BE2C (cell line): ENCODE measurements at regions not wholly inside any gene's neighbourhood (a gene's known extent, or its start where the extent isn't known, plus 50 kb on each side); places are given as distances from the start of the nearest gene placed in this dataset.

ENCODE experiments used
- DNase-seq: peaks from one replicate; pipeline ENCODE4 v3.0.0-alpha.2; 2020
- H3K27me3 ChIP-seq: fragments of 250-450 bp; sonication (Bioruptor Pico); 2 replicates; pipeline ENCODE4 v1.5.1; 2020; ENCODE audit warnings: mild to moderate bottlenecking
- H3K36me3 ChIP-seq: fragments of 250-450 bp; sonication (Bioruptor Pico); 2 replicates; pipeline ENCODE4 v1.5.1; 2020; ENCODE audit warnings: mild to moderate bottlenecking
- H3K4me1 ChIP-seq: fragments of 250-450 bp; sonication (Bioruptor Pico); 2 replicates; pipeline ENCODE4 v1.5.1; 2020
- H3K4me3 ChIP-seq: 2 replicates; pipeline ENCODE4 v1.5.1; 2011; ENCODE audit warnings: low read depth, low read length
- H3K9me3 ChIP-seq: fragments of 250-450 bp; sonication (Bioruptor Pico); 2 replicates; pipeline ENCODE4 v1.5.1; 2020
- CTCF ChIP-seq: IDR thresholded peaks from 2 replicates; pipeline ENCODE4 v1.5.1; 2012; ENCODE audit warnings: mild to moderate bottlenecking, low read depth, low read length

- no peaks in the 10 kb centered on the region for H3K36me3 ChIP-seq
- H3K27me3 ChIP-seq: no peaks in the 10 kb centered on the region
- no peak for DNase-seq
- no peak overlapping the region for H3K4me3 ChIP-seq
- no peak for TF ChIP-seq CTCF
- no peaks in the 10 kb centered on the region for H3K9me3 ChIP-seq
- no peaks in the 10 kb centered on the region for H3K4me1 ChIP-seq
Measured at GRCh38 chr3:181956122-181956521, 244.4 kb downstream of the SOX2 start.

GRCh38 chr3:181966393-181966792, 254.7 kb downstream of the SOX2 start:
- TF ChIP-seq CTCF: no peak
- H3K27me3 ChIP-seq: peaks cover 3% of the 10 kb centered on the region; the same call in 1 of the 2 replicates
- no peak for DNase-seq
- no peak overlapping the region for H3K4me3 ChIP-seq
- H3K4me1 ChIP-seq: no peaks in the 10 kb centered on the region
- H3K9me3 ChIP-seq: no peaks in the 10 kb centered on the region
- H3K36me3 ChIP-seq: no peaks in the 10 kb centered on the region

- DNase-seq: no peak
- Histone ChIP-seq H3K9me3 (no peaks in the 10 kb centered on the region), H3K4me1 (no peaks in the 10 kb centered on the region), H3K27me3 (peaks cover 3% of the 10 kb centered on the region; the same call in 1 of the 2 replicates), H3K4me3 (no peak overlapping the region), H3K36me3 (no peaks in the 10 kb centered on the region)
- TF ChIP-seq CTCF: no peak
Measured at GRCh38 chr3:181969925-181970324, 258.2 kb downstream of the SOX2 start.

- H3K36me3 ChIP-seq: no peaks in the 10 kb centered on the region
- H3K9me3 ChIP-seq: no peaks in the 10 kb centered on the region
- DNase-seq: no peak
- no peak for TF ChIP-seq CTCF
- H3K27me3 ChIP-seq: peaks cover 3% of the 10 kb centered on the region; the same call in 1 of the 2 replicates
- H3K4me1 ChIP-seq: no peaks in the 10 kb centered on the region
- no peak overlapping the region for H3K4me3 ChIP-seq
Measured at GRCh38 chr3:181971424-181971823, 259.7 kb downstream of the SOX2 start.

GRCh38 chr3:181974198-181974597, 262.5 kb downstream of the SOX2 start:
- Histone ChIP-seq H3K36me3 (no peaks in the 10 kb centered on the region), H3K9me3 (no peaks in the 10 kb centered on the region), H3K27me3 (0 out of 2 replicates have a peak, but pooled peaks cover 3% of the 10 kb centered on the region), H3K4me3 (no peak overlapping the region), H3K4me1 (no peaks in the 10 kb centered on the region)
- no peak for TF ChIP-seq CTCF
- no peak for DNase-seq

- DNase-seq: no peak
- Histone ChIP-seq H3K36me3 (no peaks in the 10 kb centered on the region), H3K9me3 (no peaks in the 10 kb centered on the region), H3K27me3 (no peaks in the 10 kb centered on the region), H3K4me3 (no peak overlapping the region), H3K4me1 (no peaks in the 10 kb centered on the region)
- no peak for TF ChIP-seq CTCF
Measured at GRCh38 chr3:181976526-181976925, 264.8 kb downstream of the SOX2 start.
